ENCODE measurements at regions not wholly inside any gene's neighbourhood (a gene's known extent, or its start where the extent isn't known, plus 50 kb on each side); places are given as distances from the start of the nearest gene placed in this dataset.

DNA sequence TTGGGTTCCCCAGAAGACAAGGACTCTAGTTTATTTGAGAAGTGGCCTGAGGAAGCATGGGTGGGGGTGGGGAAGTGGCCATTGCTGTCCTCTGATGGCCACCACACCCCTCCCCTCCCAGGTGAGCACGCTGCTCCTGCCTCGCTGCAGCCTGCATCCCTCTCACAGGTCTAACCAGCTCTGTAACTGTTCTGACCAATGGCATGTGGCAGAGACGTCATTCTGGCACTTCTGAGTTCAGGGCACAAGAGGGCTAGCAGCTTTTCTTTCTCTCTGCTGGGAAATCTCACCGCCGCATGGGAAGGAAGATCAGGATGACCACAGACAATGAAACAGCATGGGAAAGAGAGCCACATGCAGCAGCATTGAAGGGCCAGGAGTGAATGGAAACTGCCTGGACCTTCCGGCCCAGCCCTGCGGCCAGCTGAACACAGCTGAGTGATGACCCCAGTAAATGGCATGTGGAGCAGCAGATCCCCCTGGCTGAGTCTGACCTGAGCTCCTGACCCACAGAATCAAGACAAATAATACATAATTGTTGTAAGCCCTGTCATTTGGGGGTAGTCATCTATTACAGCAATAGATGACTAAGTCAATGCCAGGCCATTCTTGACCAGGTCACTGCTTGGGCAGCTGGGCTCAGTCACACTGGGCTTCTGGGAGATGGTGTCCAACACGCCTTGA lies 179.8 kb downstream of the LINC00237 start:
- Histone ChIP-seq H3K9me3 (ENCODE audit: control insufficient read depth, insufficient read depth, low read depth, low read length) (no peaks in the 10 kb centered on the region), H3K36me3 (ENCODE audit: control insufficient read depth, insufficient read depth, low read length) (no peaks in the 10 kb centered on the region), H3K4me1 (ENCODE audit: control insufficient read depth, insufficient read depth, low read length) (no peaks in the 10 kb centered on the region), H3K27me3 (ENCODE audit: control insufficient read depth, insufficient read depth, low read length) (no peaks in the 10 kb centered on the region), H3K27ac (ENCODE audit: low read length) (no peak overlapping the region), H3K4me3 (ENCODE audit: low read depth in 2 of 2, low read length in 2 of 2) (no peak overlapping the region)
- in situ Hi-C loops (cut with HindIII; ENCODE audit: low pct_unique_long_range_greater_than_20kb, low sequenced_read_pairs), result no loop called here
- intact Hi-C loops (cut with micrococcal nuclease; ENCODE audit: unreplicated experiment), result no loop called here
- DNase-seq (ENCODE audit: low read depth, low spot score) (no peak), ATAC-seq (no peak)
- ChIA-PET CTCF (no interaction called here), POLR2A (no interaction called here)
- TF ChIP-seq, protein P1, sequence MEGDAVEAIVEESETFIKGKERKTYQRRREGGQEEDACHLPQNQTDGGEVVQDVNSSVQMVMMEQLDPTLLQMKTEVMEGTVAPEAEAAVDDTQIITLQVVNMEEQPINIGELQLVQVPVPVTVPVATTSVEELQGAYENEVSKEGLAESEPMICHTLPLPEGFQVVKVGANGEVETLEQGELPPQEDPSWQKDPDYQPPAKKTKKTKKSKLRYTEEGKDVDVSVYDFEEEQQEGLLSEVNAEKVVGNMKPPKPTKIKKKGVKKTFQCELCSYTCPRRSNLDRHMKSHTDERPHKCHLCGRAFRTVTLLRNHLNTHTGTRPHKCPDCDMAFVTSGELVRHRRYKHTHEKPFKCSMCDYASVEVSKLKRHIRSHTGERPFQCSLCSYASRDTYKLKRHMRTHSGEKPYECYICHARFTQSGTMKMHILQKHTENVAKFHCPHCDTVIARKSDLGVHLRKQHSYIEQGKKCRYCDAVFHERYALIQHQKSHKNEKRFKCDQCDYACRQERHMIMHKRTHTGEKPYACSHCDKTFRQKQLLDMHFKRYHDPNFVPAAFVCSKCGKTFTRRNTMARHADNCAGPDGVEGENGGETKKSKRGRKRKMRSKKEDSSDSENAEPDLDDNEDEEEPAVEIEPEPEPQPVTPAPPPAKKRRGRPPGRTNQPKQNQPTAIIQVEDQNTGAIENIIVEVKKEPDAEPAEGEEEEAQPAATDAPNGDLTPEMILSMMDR (IDR thresholded peaks at IDR 0.05), result no peak
- TF ChIP-seq SIN3A (IDR thresholded peaks at IDR 0.05; ENCODE audit: borderline replicate concordance, insufficient read depth, low read depth, low read length), result no peak
- no peak for TF ChIP-seq TCF7L2 (IDR thresholded peaks at IDR 0.05; ENCODE audit: low read depth, low read length)
- no peak for TF ChIP-seq POLR2AphosphoS5 (IDR thresholded peaks at IDR 0.05; ENCODE audit: low read depth, low read length)
- TF ChIP-seq, protein P2, sequence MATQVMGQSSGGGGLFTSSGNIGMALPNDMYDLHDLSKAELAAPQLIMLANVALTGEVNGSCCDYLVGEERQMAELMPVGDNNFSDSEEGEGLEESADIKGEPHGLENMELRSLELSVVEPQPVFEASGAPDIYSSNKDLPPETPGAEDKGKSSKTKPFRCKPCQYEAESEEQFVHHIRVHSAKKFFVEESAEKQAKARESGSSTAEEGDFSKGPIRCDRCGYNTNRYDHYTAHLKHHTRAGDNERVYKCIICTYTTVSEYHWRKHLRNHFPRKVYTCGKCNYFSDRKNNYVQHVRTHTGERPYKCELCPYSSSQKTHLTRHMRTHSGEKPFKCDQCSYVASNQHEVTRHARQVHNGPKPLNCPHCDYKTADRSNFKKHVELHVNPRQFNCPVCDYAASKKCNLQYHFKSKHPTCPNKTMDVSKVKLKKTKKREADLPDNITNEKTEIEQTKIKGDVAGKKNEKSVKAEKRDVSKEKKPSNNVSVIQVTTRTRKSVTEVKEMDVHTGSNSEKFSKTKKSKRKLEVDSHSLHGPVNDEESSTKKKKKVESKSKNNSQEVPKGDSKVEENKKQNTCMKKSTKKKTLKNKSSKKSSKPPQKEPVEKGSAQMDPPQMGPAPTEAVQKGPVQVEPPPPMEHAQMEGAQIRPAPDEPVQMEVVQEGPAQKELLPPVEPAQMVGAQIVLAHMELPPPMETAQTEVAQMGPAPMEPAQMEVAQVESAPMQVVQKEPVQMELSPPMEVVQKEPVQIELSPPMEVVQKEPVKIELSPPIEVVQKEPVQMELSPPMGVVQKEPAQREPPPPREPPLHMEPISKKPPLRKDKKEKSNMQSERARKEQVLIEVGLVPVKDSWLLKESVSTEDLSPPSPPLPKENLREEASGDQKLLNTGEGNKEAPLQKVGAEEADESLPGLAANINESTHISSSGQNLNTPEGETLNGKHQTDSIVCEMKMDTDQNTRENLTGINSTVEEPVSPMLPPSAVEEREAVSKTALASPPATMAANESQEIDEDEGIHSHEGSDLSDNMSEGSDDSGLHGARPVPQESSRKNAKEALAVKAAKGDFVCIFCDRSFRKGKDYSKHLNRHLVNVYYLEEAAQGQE (IDR thresholded peaks at IDR 0.05; ENCODE audit: insufficient read depth in 1 of 2, low read depth in 2 of 2, low read length in 1 of 2), result no peak
- no TSS peak for BruUV-seq (replicated peaks)

DNA sequence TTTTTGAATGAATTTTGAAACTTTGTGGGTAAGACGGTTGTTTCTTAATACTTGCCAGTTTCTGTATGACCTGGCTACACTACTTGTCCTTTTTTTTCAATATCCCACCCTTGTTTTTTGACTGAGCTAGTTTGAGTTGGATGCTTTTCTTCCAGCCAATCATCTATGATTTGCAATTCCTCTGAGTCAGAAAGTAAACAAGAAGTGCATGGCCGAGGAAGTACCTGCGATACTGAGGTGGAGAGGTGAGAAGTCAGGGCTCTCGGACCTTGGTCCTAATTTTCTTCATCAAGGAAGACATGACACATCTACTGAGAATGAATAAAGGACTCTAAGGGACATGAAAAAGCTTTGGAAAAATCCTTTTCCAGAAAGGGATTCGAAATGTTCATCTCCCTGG lies 185.7 kb downstream of the LINC00237 start:
- no peak for TF ChIP-seq POLR2AphosphoS5 (IDR thresholded peaks at IDR 0.05; ENCODE audit: low read depth, low read length)
- TF ChIP-seq, protein P2 (IDR thresholded peaks at IDR 0.05; ENCODE audit: insufficient read depth in 1 of 2, low read depth in 2 of 2, low read length in 1 of 2), result no peak
- intact Hi-C loops (cut with micrococcal nuclease; ENCODE audit: unreplicated experiment), result no loop called here
- no peak overlapping the region for H3K4me3 ChIP-seq (ENCODE audit: low read depth in 2 of 2, low read length in 2 of 2)
- no peak for ATAC-seq
- no peaks in the 10 kb centered on the region for H3K36me3 ChIP-seq (ENCODE audit: control insufficient read depth, insufficient read depth, low read length)
- CTCF ChIA-PET, result no interaction called here
- in situ Hi-C loops (cut with HindIII; ENCODE audit: low pct_unique_long_range_greater_than_20kb, low sequenced_read_pairs), result no loop called here
- H3K27ac ChIP-seq (ENCODE audit: low read length), result no peak overlapping the region
- BruUV-seq (replicated peaks), result no TSS peak
- H3K4me1 ChIP-seq (ENCODE audit: control insufficient read depth, insufficient read depth, low read length), result no peaks in the 10 kb centered on the region
- 0 out of 2 replicates have a peak, but pooled peaks cover 5% of the 10 kb centered on the region for H3K9me3 ChIP-seq (ENCODE audit: control insufficient read depth, insufficient read depth, low read depth, low read length)
- POLR2A ChIA-PET, result no interaction called here
- DNase-seq (ENCODE audit: low read depth, low spot score), result no peak
- no peaks in the 10 kb centered on the region for H3K27me3 ChIP-seq (ENCODE audit: control insufficient read depth, insufficient read depth, low read length)
